ENCODE measurements at regions not wholly inside any gene's neighbourhood (a gene's known extent, or its start where the extent isn't known, plus 50 kb on each side); places are given as distances from the start of the nearest gene placed in this dataset.
"Not testable (repeated sequence)": the region's sequence is repeated elsewhere in the genome, so short reads cannot be mapped to it uniquely, and the experiment has no call there.

- DNase-seq (ENCODE audit: low read depth), result no peak
These were observed 140.7 kb upstream of the CDKN3 start for GRCh38 chr14:54256156-54256555.

GRCh38 chr14:54257424-54257823 is 139.4 kb upstream of the CDKN3 start:
- DNase-seq (ENCODE audit: low read depth), result no peak

GRCh38 chr14:54258382-54258781 is 138.4 kb upstream of the CDKN3 start:
- no peak for DNase-seq (ENCODE audit: low read depth)

- DNase-seq (ENCODE audit: low read depth), result no peak
These were observed 137.0 kb upstream of the CDKN3 start for GRCh38 chr14:54259821-54260220.

- no peak for DNase-seq (ENCODE audit: low read depth)
These were observed 135.5 kb upstream of the CDKN3 start for GRCh38 chr14:54261283-54261682.

- DNase-seq (ENCODE audit: low read depth), result not testable (repeated sequence)
These were observed 130.2 kb upstream of the CDKN3 start for GRCh38 chr14:54266616-54267015.

GRCh38 chr14:54267172-54267571 is 129.6 kb upstream of the CDKN3 start:
- DNase-seq (ENCODE audit: low read depth), result no peak

- no peak for DNase-seq (ENCODE audit: low read depth)
These were observed 120.6 kb upstream of the CDKN3 start for GRCh38 chr14:54275997-54276725.

GRCh38 chr14:54278087-54278486 is 118.7 kb upstream of the CDKN3 start:
- DNase-seq (ENCODE audit: low read depth), result no peak

GRCh38 chr14:54278665-54279295 is 118.0 kb upstream of the CDKN3 start:
- no peak for DNase-seq (ENCODE audit: low read depth)

GRCh38 chr14:54282849-54283248 is 114.0 kb upstream of the CDKN3 start:
- DNase-seq (ENCODE audit: low read depth), result no peak

- DNase-seq (ENCODE audit: low read depth), result no peak
These were observed 111.8 kb upstream of the CDKN3 start for GRCh38 chr14:54285030-54285429.

- DNase-seq (ENCODE audit: low read depth), result no peak
These were observed 105.2 kb upstream of the CDKN3 start for GRCh38 chr14:54291491-54292191.

- DNase-seq (ENCODE audit: low read depth), result no peak
These were observed 102.0 kb upstream of the CDKN3 start for GRCh38 chr14:54294802-54295201.

GRCh38 chr14:54299410-54300363 is 97.1 kb upstream of the CDKN3 start:
- DNase-seq (ENCODE audit: low read depth), result no peak

GRCh38 chr14:54300881-54301280 is 95.9 kb upstream of the CDKN3 start:
- DNase-seq (ENCODE audit: low read depth), result no peak

- no peak for DNase-seq (ENCODE audit: low read depth)
These were observed 95.4 kb upstream of the CDKN3 start for GRCh38 chr14:54301359-54301758.

- DNase-seq (ENCODE audit: low read depth), result no peak
These were observed 90.0 kb upstream of the CDKN3 start for GRCh38 chr14:54306806-54307205.

- DNase-seq (ENCODE audit: low read depth), result no peak
These were observed 87.2 kb upstream of the CDKN3 start for GRCh38 chr14:54309615-54310014.

- DNase-seq (ENCODE audit: low read depth), result no peak
These were observed 86.5 kb upstream of the CDKN3 start for GRCh38 chr14:54310151-54310850.

- no peak for DNase-seq (ENCODE audit: low read depth)
These were observed 86.0 kb upstream of the CDKN3 start for GRCh38 chr14:54310851-54311228.

Data from iris pigment epithelial cell (primary cell).